ENCODE measurements at regions not wholly inside any gene's neighbourhood (a gene's known extent, or its start where the extent isn't known, plus 50 kb on each side); places are given as distances from the start of the nearest gene placed in this dataset.

DNA sequence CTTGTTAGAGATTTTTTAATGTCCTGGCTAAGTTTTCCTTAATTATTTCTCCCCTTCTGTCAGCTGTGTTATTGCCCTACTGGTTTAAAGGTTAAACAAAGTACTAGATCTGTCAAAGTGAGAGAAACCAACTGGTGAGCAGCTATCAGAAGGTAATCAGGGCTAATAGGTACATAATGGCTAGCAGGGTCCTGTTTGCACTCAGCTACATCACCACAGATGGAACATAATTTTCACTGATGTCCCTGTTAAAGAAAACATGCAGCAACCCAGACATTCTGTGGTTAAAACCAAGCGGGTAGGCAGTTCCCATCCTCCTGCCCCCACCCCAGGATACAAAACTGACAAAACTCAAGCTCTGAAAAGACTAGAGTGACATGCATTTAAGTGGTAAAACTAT lies 473.9 kb downstream of the NR2F1-AS1 start:
- no peak for DNase-seq (ENCODE audit: low read depth in 2 of 2)

DNA sequence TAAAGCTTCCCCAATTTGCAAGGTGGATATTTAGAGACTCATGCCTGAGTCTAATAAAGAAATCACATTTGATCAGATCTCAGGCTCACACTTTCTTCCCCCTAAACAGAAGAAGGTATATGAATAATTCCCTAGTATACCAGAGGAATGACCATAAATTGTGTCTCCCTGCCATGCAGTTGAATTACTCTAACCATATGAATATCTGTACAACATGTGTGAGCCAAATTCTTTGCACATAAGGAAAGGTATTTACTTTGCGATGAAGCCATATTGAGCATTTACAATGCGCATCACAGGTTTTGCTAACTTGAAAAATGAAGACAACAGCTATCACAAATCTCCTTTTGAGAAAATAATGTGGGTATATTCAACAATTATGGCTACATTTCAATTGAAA lies 479.4 kb downstream of the NR2F1-AS1 start:
- DNase-seq (ENCODE audit: low read depth in 2 of 2) = no peak

DNA sequence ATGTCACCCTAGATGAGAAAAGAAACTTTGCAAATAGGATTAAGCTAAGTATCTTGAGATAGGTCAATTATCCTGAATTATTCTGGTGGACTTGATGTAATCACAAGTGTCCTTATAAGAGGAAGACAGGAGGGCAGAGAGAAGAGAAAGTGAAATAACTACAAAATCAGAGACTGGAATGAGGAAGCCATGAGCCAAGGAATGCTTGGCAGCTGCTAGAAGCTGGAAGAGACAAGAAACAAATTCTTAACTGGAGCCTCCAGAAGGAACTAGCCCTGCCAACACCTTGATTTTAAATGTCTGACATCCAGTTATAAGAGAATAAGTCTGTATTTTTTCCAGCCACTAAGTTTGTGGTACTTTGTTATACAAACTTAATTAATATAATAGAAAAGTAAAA lies 480.0 kb downstream of the NR2F1-AS1 start:
- DNase-seq (ENCODE audit: low read depth in 2 of 2) = no peak

DNA sequence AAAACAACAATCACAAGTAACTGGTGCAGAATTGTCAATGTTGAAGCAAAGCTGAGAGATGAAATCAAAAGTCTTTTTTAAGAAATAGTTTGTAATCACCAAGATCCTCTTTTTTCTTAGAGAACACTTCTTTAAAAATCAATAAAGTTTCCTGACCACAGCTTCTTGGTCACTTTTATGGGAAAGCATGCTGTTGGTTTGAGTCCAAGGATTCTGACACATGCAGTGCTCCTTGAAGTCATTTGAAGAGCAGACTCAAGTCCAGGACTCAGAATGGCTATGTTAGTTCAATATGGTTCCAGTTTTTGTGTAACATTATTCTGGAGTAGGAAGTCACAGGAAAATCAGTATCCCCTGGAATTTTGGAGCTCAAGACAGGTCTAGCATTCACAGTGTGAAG lies 480.6 kb downstream of the NR2F1-AS1 start:
- no peak for DNase-seq (ENCODE audit: low read depth in 2 of 2)

DNA sequence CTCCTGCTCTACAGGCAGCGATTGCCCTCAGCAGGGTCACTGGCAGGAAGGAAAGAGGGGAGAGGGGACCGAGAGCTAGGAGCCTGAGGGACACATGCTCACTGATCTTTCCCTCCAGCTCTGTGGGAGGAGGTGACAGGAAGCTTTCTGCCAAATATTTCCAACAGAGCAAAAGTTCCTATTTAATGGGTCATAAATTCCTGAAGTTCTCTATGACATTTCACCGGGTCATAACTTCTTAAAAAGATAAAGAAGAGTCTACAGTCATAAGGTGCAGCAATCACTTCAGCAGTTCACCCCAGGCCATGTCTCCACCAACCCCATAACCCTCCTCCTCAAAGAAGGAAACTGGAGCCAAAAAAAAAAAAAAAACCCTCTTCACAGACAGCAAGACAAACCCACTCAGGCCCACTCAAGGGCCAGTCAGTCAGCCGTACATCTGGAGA lies 481.1 kb downstream of the NR2F1-AS1 start:
- DNase-seq (ENCODE audit: low read depth in 2 of 2) = no peak

DNA sequence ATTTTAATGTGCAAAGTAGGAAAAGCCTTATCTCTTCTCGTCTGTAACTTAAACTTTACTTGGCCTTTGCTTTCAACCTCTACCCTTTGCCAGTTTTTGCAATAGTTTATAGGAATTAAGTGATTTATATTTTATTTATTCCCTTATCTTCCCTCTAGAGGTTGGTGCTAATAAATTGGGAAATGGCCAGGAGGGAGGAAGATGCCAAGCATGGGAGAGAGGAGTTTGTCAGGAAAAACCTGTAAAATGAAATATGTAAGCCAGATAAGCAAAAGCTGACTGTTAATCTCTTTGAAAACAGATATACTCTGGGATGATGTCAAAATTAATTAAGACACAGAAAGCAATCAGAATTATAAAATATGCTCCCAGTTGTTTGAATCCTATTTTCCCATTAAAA lies 484.5 kb downstream of the NR2F1-AS1 start:
- no peak for DNase-seq (ENCODE audit: low read depth in 2 of 2)

DNA sequence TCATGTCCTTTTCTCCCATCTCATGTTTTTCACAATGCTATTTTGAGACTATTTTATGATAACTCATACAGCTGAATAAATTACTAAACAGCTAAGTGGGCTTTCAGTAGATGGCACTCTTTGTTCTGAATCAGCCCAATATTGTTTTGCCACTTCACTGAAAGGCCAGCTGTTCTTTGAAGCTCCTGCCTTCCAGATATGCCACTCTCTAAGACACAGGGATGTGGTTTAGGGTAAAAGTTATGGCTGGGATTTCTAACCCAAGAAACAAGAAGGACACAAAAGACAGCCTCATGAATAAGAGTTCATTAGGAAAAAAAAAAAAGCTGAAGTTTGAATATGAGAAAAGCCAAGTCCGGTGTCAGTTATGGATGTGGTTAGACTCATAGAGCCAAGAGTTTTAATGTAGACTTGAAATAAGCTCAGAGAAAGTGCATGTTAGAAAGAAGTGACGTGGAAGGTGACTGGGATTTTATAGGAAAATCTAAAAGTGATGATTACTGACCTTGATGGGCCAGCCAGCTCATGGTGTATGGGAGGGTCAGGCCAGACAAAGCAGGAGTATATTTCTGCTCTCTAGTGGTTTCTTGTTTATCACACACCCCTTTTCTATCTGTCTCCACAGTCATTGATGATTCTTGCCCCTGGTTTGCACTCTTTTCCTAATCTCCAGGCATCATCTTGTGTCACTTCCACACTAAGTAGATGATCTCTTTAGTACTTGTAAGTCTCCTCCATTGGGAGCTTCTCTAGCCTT lies 488.5 kb downstream of the NR2F1-AS1 start:
- no peak for DNase-seq (ENCODE audit: low read depth in 2 of 2)

GRCh38 chr5:93090698-93091097 lies 490.3 kb downstream of the NR2F1-AS1 start:
- no peak for DNase-seq (ENCODE audit: low read depth in 2 of 2)

GRCh38 chr5:93088592-93089389 lies 492.2 kb downstream of the NR2F1-AS1 start:
- no peak for DNase-seq (ENCODE audit: low read depth in 2 of 2)

DNA sequence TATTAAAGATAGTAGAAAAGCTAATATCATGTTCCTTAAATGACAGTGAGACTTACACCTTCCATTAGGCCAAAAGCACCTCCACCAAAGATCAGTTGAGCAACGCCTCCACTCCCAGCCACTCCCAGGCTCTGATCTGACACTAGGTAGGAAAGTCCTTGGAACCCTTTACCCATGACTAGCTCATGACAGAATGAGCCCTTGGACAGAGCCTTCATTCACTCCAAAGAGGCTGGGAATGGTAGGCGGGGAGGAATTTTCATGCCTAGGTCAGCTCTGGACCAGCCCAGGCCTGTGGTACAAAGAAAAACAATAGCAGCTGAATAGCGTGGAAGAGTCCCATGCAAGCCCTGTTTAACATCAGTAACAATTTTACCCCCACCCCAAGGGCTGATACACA lies 493.7 kb downstream of the NR2F1-AS1 start:
- no peak for DNase-seq (ENCODE audit: low read depth in 2 of 2)

DNA sequence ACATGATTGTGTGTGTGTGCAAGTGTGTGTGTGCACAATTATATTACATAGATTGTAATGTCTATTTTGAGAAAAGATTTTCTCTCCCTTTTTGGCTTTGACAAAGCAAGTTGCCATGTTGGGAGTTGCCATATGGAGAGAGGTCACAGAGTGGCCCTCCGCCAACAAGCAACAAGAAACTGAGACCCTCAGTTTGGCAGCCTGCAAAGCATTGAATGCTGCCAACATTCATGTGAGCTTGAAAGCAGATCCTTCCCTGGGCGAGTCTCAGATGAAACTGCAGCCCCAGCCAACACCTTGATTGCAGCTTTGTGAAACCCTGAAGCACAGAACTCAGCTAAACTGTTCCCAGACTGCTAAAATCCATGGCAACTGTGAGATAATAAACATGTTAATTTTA lies 498.0 kb downstream of the NR2F1-AS1 start:
- no peak for DNase-seq (ENCODE audit: low read depth in 2 of 2)

DNA sequence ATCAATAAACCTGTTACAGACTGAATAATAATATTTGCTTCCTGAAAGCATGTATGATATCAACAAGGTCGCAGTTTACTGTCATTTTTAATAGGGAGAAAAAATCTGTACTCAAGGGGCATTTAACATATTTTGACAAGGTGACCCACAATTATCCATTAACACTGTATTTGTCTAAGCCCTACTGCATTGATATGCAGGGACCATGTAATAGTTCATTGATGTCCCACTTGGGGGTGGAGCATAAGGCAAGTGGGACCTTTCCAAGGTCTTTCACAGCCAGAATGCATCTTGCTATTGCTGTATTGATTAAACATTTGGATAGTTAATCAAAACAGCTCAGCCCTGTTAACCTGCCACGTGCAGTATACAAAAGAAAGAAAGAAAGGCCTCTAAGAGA lies 502.0 kb downstream of the NR2F1-AS1 start:
- no peak for DNase-seq (ENCODE audit: low read depth in 2 of 2)

GRCh38 chr5:93078082-93079038 lies 502.7 kb downstream of the NR2F1-AS1 start:
- DNase-seq (ENCODE audit: low read depth in 2 of 2) = peak; percentile 52 to 58

- no peak for DNase-seq (ENCODE audit: low read depth in 2 of 2)
Measured at GRCh38 chr5:93076566-93076965, 504.5 kb downstream of the NR2F1-AS1 start.

GRCh38 chr5:93076096-93076495 lies 504.9 kb downstream of the NR2F1-AS1 start:
- DNase-seq (ENCODE audit: low read depth in 2 of 2) = no peak

- no peak for DNase-seq (ENCODE audit: low read depth in 2 of 2)
Measured at GRCh38 chr5:93073547-93073946, 507.5 kb downstream of the NR2F1-AS1 start.

DNA sequence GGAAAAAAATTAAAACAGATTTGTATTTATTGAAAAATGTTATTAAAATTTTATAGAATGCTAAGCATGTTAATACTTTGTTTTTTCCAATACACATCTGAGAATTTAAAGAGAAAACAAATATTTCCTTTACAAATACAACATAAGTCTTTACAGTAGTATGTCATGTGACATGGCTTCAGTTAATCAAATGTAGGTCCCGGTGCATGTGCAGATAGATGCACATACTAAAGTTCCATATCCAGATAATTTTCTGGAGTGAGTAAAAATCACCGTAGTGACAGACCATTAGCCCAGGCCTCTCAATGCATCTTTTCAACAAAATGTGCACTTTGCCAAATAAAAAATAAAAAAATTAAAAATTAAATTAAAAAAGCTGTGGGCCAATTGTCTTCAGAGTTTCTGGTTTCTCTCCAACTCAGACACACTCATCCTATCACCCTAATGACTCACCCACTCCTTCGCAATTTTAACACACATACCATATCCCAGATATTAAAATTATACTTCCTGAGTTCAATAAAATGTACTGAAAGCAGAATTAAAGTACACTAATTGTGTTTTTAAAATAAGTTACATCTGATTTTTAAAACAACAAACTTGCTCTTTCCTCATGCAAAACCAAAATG lies 508.1 kb downstream of the NR2F1-AS1 start:
- no peak for DNase-seq (ENCODE audit: low read depth in 2 of 2)

- no peak for DNase-seq (ENCODE audit: low read depth in 2 of 2)
Measured at GRCh38 chr5:93071710-93072109, 509.3 kb downstream of the NR2F1-AS1 start.

DNA sequence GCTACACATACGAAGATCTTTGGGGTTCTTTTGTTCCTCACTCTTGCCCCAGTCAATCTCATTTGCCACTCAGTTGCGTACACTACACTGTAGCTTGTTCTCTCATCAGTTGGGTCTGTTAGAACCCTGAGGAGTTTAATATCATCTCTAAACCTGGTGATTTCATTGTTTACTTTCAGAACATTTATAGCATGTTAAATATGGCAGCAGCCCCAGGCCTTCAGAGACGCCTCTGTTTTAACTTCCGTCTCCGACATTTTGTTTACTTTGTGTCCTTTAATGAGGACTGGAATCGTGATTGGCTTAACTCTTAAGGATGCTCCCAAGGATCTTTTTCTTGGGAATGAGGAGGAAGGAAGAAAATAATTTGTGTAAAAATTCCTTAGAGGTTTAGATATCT lies 510.1 kb downstream of the NR2F1-AS1 start:
- no peak for DNase-seq (ENCODE audit: low read depth in 2 of 2)

DNA sequence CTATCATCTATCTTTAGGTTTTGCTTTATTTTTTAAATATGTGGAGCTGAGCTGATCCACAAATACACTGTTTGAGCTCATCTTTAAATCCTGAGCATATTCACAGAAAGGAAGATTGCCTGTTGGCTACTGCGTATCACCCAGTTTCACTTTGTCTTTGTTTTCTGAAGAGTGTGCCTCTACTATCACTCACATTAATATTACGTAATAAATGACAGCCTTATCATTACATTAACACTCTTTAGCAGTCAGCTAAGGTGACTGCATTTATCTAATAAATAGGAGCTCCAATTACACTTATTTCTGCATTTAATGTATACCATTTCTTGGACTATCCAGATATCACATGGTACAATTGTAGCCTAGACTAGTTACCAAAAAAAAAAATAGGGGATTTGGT lies 511.7 kb downstream of the NR2F1-AS1 start:
- DNase-seq (ENCODE audit: low read depth in 2 of 2) = no peak

DNA sequence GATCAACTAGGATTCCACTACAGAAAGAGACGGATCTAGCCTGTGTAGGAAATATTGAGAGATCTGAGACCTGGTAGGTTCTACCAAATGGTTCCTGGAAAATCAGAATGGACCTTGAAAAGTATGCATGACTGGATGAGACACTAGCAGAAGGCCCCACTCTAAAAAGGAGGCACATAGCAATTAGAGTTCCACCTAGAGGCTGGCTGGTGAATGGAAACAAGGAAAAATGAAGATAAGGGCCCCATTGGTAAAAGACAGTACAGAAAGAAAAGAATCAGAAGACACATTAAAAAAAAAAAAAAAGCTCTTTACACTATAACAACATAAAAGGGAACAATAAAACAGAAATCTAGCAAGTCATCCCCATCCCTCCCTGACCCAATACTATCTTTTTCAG lies 518.5 kb downstream of the NR2F1-AS1 start:
- no peak for DNase-seq (ENCODE audit: low read depth in 2 of 2)

- DNase-seq (ENCODE audit: low read depth in 2 of 2) = no peak
Measured at GRCh38 chr5:93058309-93058708, 522.7 kb downstream of the NR2F1-AS1 start.

Measured in fibroblast of skin of left biceps (primary cell).